ENCODE measurements at regions not wholly inside any gene's neighbourhood (a gene's known extent, or its start where the extent isn't known, plus 50 kb on each side); places are given as distances from the start of the nearest gene placed in this dataset.
"Not testable (repeated sequence)": the region's sequence is repeated elsewhere in the genome, so short reads cannot be mapped to it uniquely, and the experiment has no call there.

- H3K36me3 ChIP-seq (ENCODE audit: control insufficient read depth in 5 of 5, insufficient read depth in 5 of 5, low read length in 5 of 5): not testable (repeated sequence)
These were observed 1647.5 kb downstream of the SPATA31A7 start for GRCh38 chr9:62837254-62837911.

GRCh38 chr9:62838024-62838718 is 1648.3 kb downstream of the SPATA31A7 start:
- H3K27ac ChIP-seq (ENCODE audit: low read depth, low read length); H3K27me3 ChIP-seq (ENCODE audit: control insufficient read depth in 5 of 5, insufficient read depth in 4 of 5, low read length in 5 of 5): not testable (repeated sequence)

More at GRCh38 chr9:62837254-62837911, 1647.5 kb downstream of the SPATA31A7 start:
- Histone ChIP-seq H3K4me1 (ENCODE audit: control insufficient read depth in 5 of 5, insufficient read depth in 5 of 5, low read length in 5 of 5) (peaks cover 0 to 13% (median 7%) of the 10 kb centered on the region in 5 donors), H3K4me3 (ENCODE audit: low read depth in 1 of 5, low read length in 5 of 5) (peak overlapping the region in 2 of 5 donors; percentile 61 to 68)
- H3K27me3 ChIP-seq (ENCODE audit: control insufficient read depth in 5 of 5, insufficient read depth in 4 of 5, low read length in 5 of 5); H3K9ac ChIP-seq (ENCODE audit: low read length in 5 of 5); H3K27ac ChIP-seq (ENCODE audit: low read depth, low read length); H3K9me3 ChIP-seq (ENCODE audit: control insufficient read depth in 5 of 5, low read length in 5 of 5): not testable (repeated sequence)

GRCh38 chr9:62839168-62839567 is 1649.3 kb downstream of the SPATA31A7 start:
- not testable (repeated sequence) for H3K27me3 ChIP-seq (ENCODE audit: control insufficient read depth in 5 of 5, insufficient read depth in 4 of 5, low read length in 5 of 5); H3K27ac ChIP-seq (ENCODE audit: low read depth, low read length); H3K4me3 ChIP-seq (ENCODE audit: low read depth in 1 of 5, low read length in 5 of 5); H3K9ac ChIP-seq (ENCODE audit: low read length in 5 of 5); H3K36me3 ChIP-seq (ENCODE audit: control insufficient read depth in 5 of 5, insufficient read depth in 5 of 5, low read length in 5 of 5)
- Histone ChIP-seq H3K9me3 (ENCODE audit: control insufficient read depth in 5 of 5, low read length in 5 of 5) (peaks cover 0 to 11% (median 3%) of the 10 kb centered on the region in 5 donors), H3K4me1 (ENCODE audit: control insufficient read depth in 5 of 5, insufficient read depth in 5 of 5, low read length in 5 of 5) (peaks cover 0 to 13% (median 7%) of the 10 kb centered on the region in 5 donors)

More at GRCh38 chr9:62838024-62838718, 1648.3 kb downstream of the SPATA31A7 start:
- peak overlapping the region in 4 of 5 donors; percentile 56 to 68 (median 62) for H3K4me3 ChIP-seq (ENCODE audit: low read depth in 1 of 5, low read length in 5 of 5)
- not testable (repeated sequence) for H3K9me3 ChIP-seq (ENCODE audit: control insufficient read depth in 5 of 5, low read length in 5 of 5); H3K9ac ChIP-seq (ENCODE audit: low read length in 5 of 5); H3K36me3 ChIP-seq (ENCODE audit: control insufficient read depth in 5 of 5, insufficient read depth in 5 of 5, low read length in 5 of 5)
- H3K4me1 ChIP-seq (ENCODE audit: control insufficient read depth in 5 of 5, insufficient read depth in 5 of 5, low read length in 5 of 5): peaks cover 0 to 13% (median 7%) of the 10 kb centered on the region in 5 donors

GRCh38 chr9:62843145-62843544 is 1653.3 kb downstream of the SPATA31A7 start:
- not testable (repeated sequence) for H3K4me3 ChIP-seq (ENCODE audit: low read depth in 1 of 5, low read length in 5 of 5); H3K27ac ChIP-seq (ENCODE audit: low read depth, low read length); H3K27me3 ChIP-seq (ENCODE audit: control insufficient read depth in 5 of 5, insufficient read depth in 4 of 5, low read length in 5 of 5); H3K4me1 ChIP-seq (ENCODE audit: control insufficient read depth in 5 of 5, insufficient read depth in 5 of 5, low read length in 5 of 5); H3K9ac ChIP-seq (ENCODE audit: low read length in 5 of 5); H3K36me3 ChIP-seq (ENCODE audit: control insufficient read depth in 5 of 5, insufficient read depth in 5 of 5, low read length in 5 of 5)
- H3K9me3 ChIP-seq (ENCODE audit: control insufficient read depth in 5 of 5, low read length in 5 of 5): peaks cover 0 to 11% (median 3%) of the 10 kb centered on the region in 5 donors

- not testable (repeated sequence) for H3K4me3 ChIP-seq (ENCODE audit: low read depth in 1 of 5, low read length in 5 of 5); H3K27me3 ChIP-seq (ENCODE audit: control insufficient read depth in 5 of 5, insufficient read depth in 4 of 5, low read length in 5 of 5); H3K27ac ChIP-seq (ENCODE audit: low read depth, low read length); H3K4me1 ChIP-seq (ENCODE audit: control insufficient read depth in 5 of 5, insufficient read depth in 5 of 5, low read length in 5 of 5); H3K36me3 ChIP-seq (ENCODE audit: control insufficient read depth in 5 of 5, insufficient read depth in 5 of 5, low read length in 5 of 5); H3K9ac ChIP-seq (ENCODE audit: low read length in 5 of 5)
- H3K9me3 ChIP-seq (ENCODE audit: control insufficient read depth in 5 of 5, low read length in 5 of 5): peaks cover 0 to 11% (median 3%) of the 10 kb centered on the region in 5 donors
These were observed 1654.0 kb downstream of the SPATA31A7 start for GRCh38 chr9:62843706-62844290.

- not testable (repeated sequence) for H3K36me3 ChIP-seq (ENCODE audit: control insufficient read depth in 5 of 5, insufficient read depth in 5 of 5, low read length in 5 of 5); H3K4me3 ChIP-seq (ENCODE audit: low read depth in 1 of 5, low read length in 5 of 5); H3K9ac ChIP-seq (ENCODE audit: low read length in 5 of 5); H3K27ac ChIP-seq (ENCODE audit: low read depth, low read length); H3K4me1 ChIP-seq (ENCODE audit: control insufficient read depth in 5 of 5, insufficient read depth in 5 of 5, low read length in 5 of 5); H3K27me3 ChIP-seq (ENCODE audit: control insufficient read depth in 5 of 5, insufficient read depth in 4 of 5, low read length in 5 of 5)
- peaks cover 0 to 11% (median 3%) of the 10 kb centered on the region in 5 donors for H3K9me3 ChIP-seq (ENCODE audit: control insufficient read depth in 5 of 5, low read length in 5 of 5)
These were observed 1654.9 kb downstream of the SPATA31A7 start for GRCh38 chr9:62844681-62845185.

GRCh38 chr9:62848258-62848657 is 1658.4 kb downstream of the SPATA31A7 start:
- not testable (repeated sequence) for H3K4me3 ChIP-seq (ENCODE audit: low read depth in 1 of 5, low read length in 5 of 5); H3K9me3 ChIP-seq (ENCODE audit: control insufficient read depth in 5 of 5, low read length in 5 of 5); H3K36me3 ChIP-seq (ENCODE audit: control insufficient read depth in 5 of 5, insufficient read depth in 5 of 5, low read length in 5 of 5); H3K27ac ChIP-seq (ENCODE audit: low read depth, low read length); H3K27me3 ChIP-seq (ENCODE audit: control insufficient read depth in 5 of 5, insufficient read depth in 4 of 5, low read length in 5 of 5); H3K4me1 ChIP-seq (ENCODE audit: control insufficient read depth in 5 of 5, insufficient read depth in 5 of 5, low read length in 5 of 5); H3K9ac ChIP-seq (ENCODE audit: low read length in 5 of 5)

GRCh38 chr9:62849991-62850390 is 1660.2 kb downstream of the SPATA31A7 start:
- H3K27ac ChIP-seq (ENCODE audit: low read depth, low read length); H3K9ac ChIP-seq (ENCODE audit: low read length in 5 of 5); H3K4me1 ChIP-seq (ENCODE audit: control insufficient read depth in 5 of 5, insufficient read depth in 5 of 5, low read length in 5 of 5); H3K36me3 ChIP-seq (ENCODE audit: control insufficient read depth in 5 of 5, insufficient read depth in 5 of 5, low read length in 5 of 5); H3K27me3 ChIP-seq (ENCODE audit: control insufficient read depth in 5 of 5, insufficient read depth in 4 of 5, low read length in 5 of 5); H3K9me3 ChIP-seq (ENCODE audit: control insufficient read depth in 5 of 5, low read length in 5 of 5); H3K4me3 ChIP-seq (ENCODE audit: low read depth in 1 of 5, low read length in 5 of 5): not testable (repeated sequence)

GRCh38 chr9:62857280-62857679 is 1667.4 kb downstream of the SPATA31A7 start:
- not testable (repeated sequence) for H3K4me3 ChIP-seq (ENCODE audit: low read depth in 1 of 5, low read length in 5 of 5); H3K27ac ChIP-seq (ENCODE audit: low read depth, low read length); H3K36me3 ChIP-seq (ENCODE audit: control insufficient read depth in 5 of 5, insufficient read depth in 5 of 5, low read length in 5 of 5); H3K27me3 ChIP-seq (ENCODE audit: control insufficient read depth in 5 of 5, insufficient read depth in 4 of 5, low read length in 5 of 5); H3K9me3 ChIP-seq (ENCODE audit: control insufficient read depth in 5 of 5, low read length in 5 of 5); H3K4me1 ChIP-seq (ENCODE audit: control insufficient read depth in 5 of 5, insufficient read depth in 5 of 5, low read length in 5 of 5); H3K9ac ChIP-seq (ENCODE audit: low read length in 5 of 5)

- H3K27me3 ChIP-seq (ENCODE audit: control insufficient read depth in 5 of 5, insufficient read depth in 4 of 5, low read length in 5 of 5); H3K27ac ChIP-seq (ENCODE audit: low read depth, low read length); H3K9me3 ChIP-seq (ENCODE audit: control insufficient read depth in 5 of 5, low read length in 5 of 5); H3K9ac ChIP-seq (ENCODE audit: low read length in 5 of 5); H3K36me3 ChIP-seq (ENCODE audit: control insufficient read depth in 5 of 5, insufficient read depth in 5 of 5, low read length in 5 of 5); H3K4me1 ChIP-seq (ENCODE audit: control insufficient read depth in 5 of 5, insufficient read depth in 5 of 5, low read length in 5 of 5); H3K4me3 ChIP-seq (ENCODE audit: low read depth in 1 of 5, low read length in 5 of 5): not testable (repeated sequence)
These were observed 1668.4 kb downstream of the SPATA31A7 start for GRCh38 chr9:62858240-62858639.
